HG02571 (cell line): ENCODE measurements at regions not wholly inside any gene's neighbourhood (a gene's known extent, or its start where the extent isn't known, plus 50 kb on each side); places are given as distances from the start of the nearest gene placed in this dataset.

Source experiments
- ATAC-seq: cut with Tn5 transposase; IDR thresholded peaks from one replicate; pipeline ENCODE4 v1.9.1; 2021; ENCODE audit warnings: mild to moderate bottlenecking, moderate library complexity; ENCODE audit not compliant: unreplicated experiment

DNA sequence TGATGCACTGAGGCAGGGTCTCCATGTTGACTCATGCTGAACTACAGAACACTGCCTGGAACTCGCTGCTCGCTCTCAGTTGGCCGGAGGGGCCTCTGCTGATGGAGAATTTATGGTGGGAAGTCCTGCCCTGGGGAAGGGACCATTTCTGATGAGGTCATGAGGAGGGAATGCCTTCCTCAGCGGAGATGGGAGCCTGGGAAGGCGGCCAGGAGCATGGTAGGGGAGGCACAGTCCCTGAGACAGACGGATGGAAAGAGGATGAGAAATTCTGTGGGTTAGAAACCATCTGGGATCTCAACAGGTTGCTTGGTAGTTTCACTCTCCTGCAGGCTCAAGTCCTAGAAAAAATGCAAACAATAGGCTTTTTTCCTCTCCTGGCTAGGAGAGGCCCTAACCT, 56.8 kb upstream of the TPM1 start:
- no peak for ATAC-seq

DNA sequence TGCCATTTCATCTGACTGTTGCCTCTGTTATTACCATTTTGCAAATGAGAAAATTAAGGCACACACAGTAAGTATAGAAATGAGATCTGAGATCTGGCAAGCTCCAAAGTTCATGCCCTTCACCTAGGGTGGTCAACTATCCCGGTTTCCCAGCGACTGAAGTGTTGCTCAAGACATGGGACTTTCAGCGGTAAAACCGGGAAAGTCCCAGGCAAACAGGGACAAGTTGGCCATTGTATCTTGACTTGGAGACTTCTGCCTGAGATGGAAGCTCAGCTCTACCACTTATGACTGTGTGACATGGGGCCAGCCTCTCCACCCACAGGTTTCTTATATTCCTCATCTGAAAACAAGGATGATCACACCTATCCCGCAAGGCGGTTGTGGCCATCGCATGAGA, 55.6 kb upstream of the TPM1 start:
- ATAC-seq = no peak

DNA sequence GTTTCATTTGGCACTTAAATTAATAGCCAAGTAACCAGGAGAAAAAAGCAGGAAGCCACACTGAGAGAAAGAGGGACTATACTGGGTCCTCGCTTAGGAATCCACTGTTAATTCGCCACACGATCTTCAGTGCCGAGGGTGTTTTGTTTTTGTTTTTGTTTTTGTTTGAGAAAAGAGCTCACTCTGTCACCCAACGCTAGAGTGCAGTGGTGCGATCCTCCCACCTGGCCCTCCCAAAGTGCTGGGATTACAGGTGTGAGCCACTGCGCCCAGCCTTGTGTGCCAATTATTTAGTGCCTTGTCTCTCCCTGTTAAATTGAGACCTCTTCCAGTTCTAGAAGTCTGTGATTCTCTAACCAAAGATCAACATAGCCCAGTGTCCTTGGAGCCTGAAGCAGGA, 53.8 kb upstream of the TPM1 start:
- no peak for ATAC-seq

DNA sequence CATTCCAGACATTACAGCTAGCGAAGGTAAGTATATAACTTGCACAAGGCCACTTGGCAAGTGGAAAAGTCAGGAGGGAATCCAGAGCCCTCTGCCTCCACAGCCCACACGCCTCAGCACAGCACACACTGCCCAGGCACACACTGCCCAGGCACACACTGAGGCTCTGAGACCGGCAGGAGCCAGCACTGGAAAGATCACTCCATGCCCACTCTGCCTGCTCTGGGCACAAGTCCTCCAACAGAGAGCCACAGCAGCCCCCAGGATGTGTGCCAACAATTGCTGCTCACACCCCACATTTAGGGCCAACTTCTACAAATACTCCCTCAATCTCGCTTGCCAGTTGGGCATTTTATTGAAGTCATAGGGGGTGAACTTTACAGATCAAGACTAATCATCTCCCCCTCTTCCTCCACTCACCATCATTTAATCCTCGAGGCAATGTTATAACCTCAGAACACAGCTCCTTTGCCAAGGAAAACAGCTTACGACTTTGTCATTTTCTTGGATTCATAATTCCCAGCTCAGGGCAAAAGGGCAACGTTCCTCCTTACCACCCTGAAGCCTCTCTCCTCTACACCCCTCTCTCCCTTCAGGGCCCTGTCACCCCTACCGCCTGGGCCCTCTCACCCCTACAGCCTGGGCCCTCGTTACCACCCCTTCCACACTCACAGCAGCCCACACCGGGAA, 53.0 kb upstream of the TPM1 start:
- ATAC-seq = no peak

DNA sequence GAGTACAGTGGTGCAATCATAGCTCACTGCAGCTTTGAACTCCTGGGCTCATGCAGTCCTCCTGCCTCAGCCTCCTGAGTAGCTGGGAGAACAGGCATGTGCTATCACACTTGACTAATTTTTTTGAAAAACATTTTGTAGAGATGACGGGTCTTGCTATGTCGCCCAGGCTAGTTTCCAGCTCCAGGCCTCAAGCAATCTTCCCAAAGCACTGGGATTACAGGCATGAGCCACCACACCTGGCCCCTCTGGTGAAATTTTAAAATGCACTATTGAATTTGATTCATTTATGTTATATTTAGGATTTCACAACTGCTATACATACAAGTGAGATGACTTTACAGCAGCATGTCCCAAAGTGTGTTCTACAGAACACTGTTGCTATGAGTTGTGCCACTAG, 50.8 kb upstream of the TPM1 start:
- ATAC-seq = no peak

DNA sequence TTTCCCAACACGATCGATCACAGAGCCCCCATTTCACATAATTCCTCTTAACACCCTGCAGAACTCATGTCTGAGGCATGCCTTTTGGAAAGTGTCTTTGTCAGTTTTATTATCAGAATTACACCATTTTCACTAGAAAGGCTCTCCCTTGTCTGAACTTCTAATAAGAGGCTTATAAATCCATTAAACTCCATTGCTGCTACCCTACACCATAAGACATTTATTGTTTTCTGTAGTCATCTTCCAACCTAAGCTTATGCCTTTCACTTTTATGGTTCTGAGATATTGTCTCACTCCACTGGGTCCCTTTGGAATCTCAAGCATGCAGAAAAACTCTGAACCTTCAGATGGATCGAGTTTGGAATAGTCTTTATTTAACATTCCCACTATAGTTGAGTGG, 50.2 kb upstream of the TPM1 start:
- no peak for ATAC-seq
